NB4 (cell line): ENCODE measurements at regions not wholly inside any gene's neighbourhood (a gene's known extent, or its start where the extent isn't known, plus 50 kb on each side); places are given as distances from the start of the nearest gene placed in this dataset.

Experiments used
- DNase-seq: peaks from one replicate; pipeline ENCODE4 v3.0.0; 2010; ENCODE audit warnings: low read depth
- H3K4me3 ChIP-seq: one replicate; pipeline ENCODE4 v1.5.1; 2011; ENCODE audit warnings: mild to moderate bottlenecking, low read depth, low read length, moderate library complexity
- CTCF ChIP-seq: IDR thresholded peaks from one replicate; pipeline ENCODE4 v1.5.1; 2012; ENCODE audit warnings: low read depth, low read length
- MAX ChIP-seq: IDR thresholded peaks from 2 replicates; pipeline ENCODE4 v1.6.1; 2011; ENCODE audit warnings: low read depth, low read length
- MYC ChIP-seq: IDR thresholded peaks from 2 replicates; pipeline ENCODE4 v1.6.1; 2011; ENCODE audit warnings: low read depth, low read length
- POLR2A ChIP-seq: IDR thresholded peaks from 2 replicates; pipeline ENCODE4 v1.6.1; 2011; ENCODE audit warnings: mild to moderate bottlenecking; ENCODE audit not compliant: insufficient read length; ENCODE audit errors: extremely low read depth

GRCh38 chr14:41489315-41489972, 117.2 kb upstream of the LRFN5 start:
- DNase-seq, result no peak
- H3K4me3 ChIP-seq, result no peak overlapping the region
- no peak for TF ChIP-seq MYC
- TF ChIP-seq POLR2A, result no peak
- no peak for TF ChIP-seq CTCF
- TF ChIP-seq MAX, result no peak

- TF ChIP-seq MYC (no peak), MAX (no peak), POLR2A (no peak), CTCF (no peak)
- no peak for DNase-seq
Observed at GRCh38 chr14:41488401-41488800, 118.3 kb upstream of the LRFN5 start.

GRCh38 chr14:41482861-41483260, 123.8 kb upstream of the LRFN5 start:
- no peak overlapping the region for H3K4me3 ChIP-seq
- TF ChIP-seq CTCF (no peak), POLR2A (no peak), MYC (no peak), MAX (no peak)
- DNase-seq, result no peak

More at GRCh38 chr14:41488401-41488800, 118.3 kb upstream of the LRFN5 start:
- H3K4me3 ChIP-seq, result no peak overlapping the region

- DNase-seq, result no peak
- H3K4me3 ChIP-seq, result no peak overlapping the region
- no peak for TF ChIP-seq POLR2A
- TF ChIP-seq CTCF, result no peak
- TF ChIP-seq MYC, result no peak
- no peak for TF ChIP-seq MAX
Observed at GRCh38 chr14:41476526-41476925, 130.2 kb upstream of the LRFN5 start.

- no peak overlapping the region for H3K4me3 ChIP-seq
- no peak for DNase-seq
- TF ChIP-seq POLR2A (no peak), CTCF (no peak), MAX (no peak), MYC (no peak)
Observed at GRCh38 chr14:41461380-41461779, 145.3 kb upstream of the LRFN5 start.

- no peak for DNase-seq
- H3K4me3 ChIP-seq, result no peak overlapping the region
- no peak for TF ChIP-seq MAX
- no peak for TF ChIP-seq POLR2A
- no peak for TF ChIP-seq MYC
- TF ChIP-seq CTCF, result no peak
Observed at GRCh38 chr14:41457393-41457792, 149.3 kb upstream of the LRFN5 start.
